ENCODE measurements at regions not wholly inside any gene's neighbourhood (a gene's known extent, or its start where the extent isn't known, plus 50 kb on each side); places are given as distances from the start of the nearest gene placed in this dataset.

DNA sequence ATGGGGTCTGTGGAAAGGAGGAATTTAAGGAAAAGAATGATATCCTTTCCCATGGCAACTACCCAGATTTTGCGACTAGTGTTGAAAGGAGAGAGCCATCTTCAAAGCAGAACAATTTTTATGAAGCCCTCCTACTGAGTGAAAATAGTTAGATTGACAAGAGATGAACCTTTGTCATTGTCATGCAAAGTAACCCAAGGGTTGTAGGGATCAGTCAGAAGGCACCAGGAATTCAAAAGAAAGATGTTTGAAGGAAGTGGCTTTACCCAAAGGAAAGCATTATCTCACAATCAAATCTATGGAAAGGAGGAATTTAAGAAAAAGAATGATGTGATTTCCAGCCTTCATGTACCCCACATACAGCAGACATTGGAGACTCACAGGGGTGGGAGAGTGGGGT is 544.4 kb downstream of the IPMK start:
- TF ChIP-seq, protein P1, sequence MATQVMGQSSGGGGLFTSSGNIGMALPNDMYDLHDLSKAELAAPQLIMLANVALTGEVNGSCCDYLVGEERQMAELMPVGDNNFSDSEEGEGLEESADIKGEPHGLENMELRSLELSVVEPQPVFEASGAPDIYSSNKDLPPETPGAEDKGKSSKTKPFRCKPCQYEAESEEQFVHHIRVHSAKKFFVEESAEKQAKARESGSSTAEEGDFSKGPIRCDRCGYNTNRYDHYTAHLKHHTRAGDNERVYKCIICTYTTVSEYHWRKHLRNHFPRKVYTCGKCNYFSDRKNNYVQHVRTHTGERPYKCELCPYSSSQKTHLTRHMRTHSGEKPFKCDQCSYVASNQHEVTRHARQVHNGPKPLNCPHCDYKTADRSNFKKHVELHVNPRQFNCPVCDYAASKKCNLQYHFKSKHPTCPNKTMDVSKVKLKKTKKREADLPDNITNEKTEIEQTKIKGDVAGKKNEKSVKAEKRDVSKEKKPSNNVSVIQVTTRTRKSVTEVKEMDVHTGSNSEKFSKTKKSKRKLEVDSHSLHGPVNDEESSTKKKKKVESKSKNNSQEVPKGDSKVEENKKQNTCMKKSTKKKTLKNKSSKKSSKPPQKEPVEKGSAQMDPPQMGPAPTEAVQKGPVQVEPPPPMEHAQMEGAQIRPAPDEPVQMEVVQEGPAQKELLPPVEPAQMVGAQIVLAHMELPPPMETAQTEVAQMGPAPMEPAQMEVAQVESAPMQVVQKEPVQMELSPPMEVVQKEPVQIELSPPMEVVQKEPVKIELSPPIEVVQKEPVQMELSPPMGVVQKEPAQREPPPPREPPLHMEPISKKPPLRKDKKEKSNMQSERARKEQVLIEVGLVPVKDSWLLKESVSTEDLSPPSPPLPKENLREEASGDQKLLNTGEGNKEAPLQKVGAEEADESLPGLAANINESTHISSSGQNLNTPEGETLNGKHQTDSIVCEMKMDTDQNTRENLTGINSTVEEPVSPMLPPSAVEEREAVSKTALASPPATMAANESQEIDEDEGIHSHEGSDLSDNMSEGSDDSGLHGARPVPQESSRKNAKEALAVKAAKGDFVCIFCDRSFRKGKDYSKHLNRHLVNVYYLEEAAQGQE (IDR thresholded peaks at IDR 0.05; ENCODE audit: insufficient read depth in 1 of 2, low read depth in 2 of 2, low read length in 2 of 2): no peak
- TF ChIP-seq FOXP2 (optimal IDR thresholded peaks at IDR 0.05; ENCODE audit: borderline replicate concordance, extremely low read depth, extremely low read length, insufficient read depth) (no peak), SIN3A (IDR thresholded peaks at IDR 0.05; ENCODE audit: borderline replicate concordance, insufficient read depth, low read length) (no peak)

DNA sequence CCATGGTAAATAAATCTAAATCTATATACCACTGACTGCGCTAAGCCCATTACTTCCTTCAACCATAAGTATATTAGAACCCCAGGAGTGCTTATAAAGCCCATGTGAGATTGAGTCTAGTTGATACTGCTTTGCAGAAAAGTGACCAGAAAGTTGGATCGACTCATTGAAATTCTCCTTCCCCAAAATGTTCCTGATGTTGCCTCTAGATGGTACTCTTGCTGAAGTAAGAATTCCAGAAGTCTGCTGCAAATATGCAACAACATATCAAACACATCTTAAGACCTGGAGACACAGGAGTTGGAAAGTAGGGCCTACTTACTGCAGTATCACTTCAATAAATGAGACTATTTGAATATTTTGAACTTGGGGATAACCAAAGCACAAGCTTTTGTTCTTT is 550.8 kb downstream of the IPMK start:
- TF ChIP-seq, protein P1 (IDR thresholded peaks at IDR 0.05; ENCODE audit: insufficient read depth in 1 of 2, low read depth in 2 of 2, low read length in 2 of 2): no peak
- no peak for TF ChIP-seq SIN3A (IDR thresholded peaks at IDR 0.05; ENCODE audit: borderline replicate concordance, insufficient read depth, low read length)

DNA sequence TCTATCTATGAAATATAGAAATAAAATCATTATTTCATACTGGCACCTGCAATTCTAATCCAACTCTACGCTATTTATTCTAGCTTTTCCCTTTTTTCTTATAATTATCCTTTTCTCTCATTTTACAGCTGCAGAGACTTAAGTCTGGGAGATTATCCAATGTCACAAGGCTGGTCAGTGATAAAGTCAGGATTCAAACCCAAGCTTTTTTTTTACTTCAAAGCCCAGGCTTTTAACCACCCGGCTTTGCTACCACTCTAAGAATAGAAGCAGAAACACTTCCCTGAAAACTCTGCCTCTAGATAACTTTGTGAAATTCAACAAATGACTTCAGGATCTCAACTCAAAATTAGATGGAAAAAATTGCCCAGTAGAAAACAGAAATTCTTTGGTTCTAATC is 552.5 kb downstream of the IPMK start:
- no peak for TF ChIP-seq POLR2AphosphoS5 (IDR thresholded peaks at IDR 0.05; ENCODE audit: low read depth, low read length)
- TF ChIP-seq, protein P1 (IDR thresholded peaks at IDR 0.05; ENCODE audit: insufficient read depth in 1 of 2, low read depth in 2 of 2, low read length in 2 of 2): no peak
- TF ChIP-seq SIN3A (IDR thresholded peaks at IDR 0.05; ENCODE audit: borderline replicate concordance, insufficient read depth, low read length): no peak
- TF ChIP-seq TAF1 (IDR thresholded peaks at IDR 0.05; ENCODE audit: borderline replicate concordance, insufficient read depth, low read length): no peak
- TF ChIP-seq FOXP2 (optimal IDR thresholded peaks at IDR 0.05; ENCODE audit: borderline replicate concordance, extremely low read depth, extremely low read length, insufficient read depth): no peak

DNA sequence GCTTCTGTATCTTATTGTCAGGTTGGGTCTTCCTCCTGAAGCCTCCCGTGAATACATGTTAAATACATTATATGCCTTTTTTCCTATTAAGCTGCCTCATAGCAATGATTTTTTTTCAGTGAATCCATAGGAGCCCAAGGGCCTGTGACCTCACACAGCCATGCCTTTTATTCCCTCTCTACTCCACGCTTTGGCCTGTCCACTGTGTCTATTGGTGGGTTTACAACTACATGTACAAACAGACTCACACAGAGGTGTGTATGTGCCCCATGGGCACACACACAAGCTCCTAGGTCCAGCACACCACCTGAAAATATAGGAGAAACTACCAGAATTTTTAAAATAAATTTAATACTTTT is 560.4 kb downstream of the IPMK start:
- TF ChIP-seq, protein P1 (IDR thresholded peaks at IDR 0.05; ENCODE audit: insufficient read depth in 1 of 2, low read depth in 2 of 2, low read length in 2 of 2): no peak
- no peak for TF ChIP-seq POLR2AphosphoS5 (IDR thresholded peaks at IDR 0.05; ENCODE audit: low read depth, low read length)
- no peak for TF ChIP-seq TAF1 (IDR thresholded peaks at IDR 0.05; ENCODE audit: borderline replicate concordance, insufficient read depth, low read length)
- no peak for TF ChIP-seq SIN3A (IDR thresholded peaks at IDR 0.05; ENCODE audit: borderline replicate concordance, insufficient read depth, low read length)
- no peak for TF ChIP-seq FOXP2 (optimal IDR thresholded peaks at IDR 0.05; ENCODE audit: borderline replicate concordance, extremely low read depth, extremely low read length, insufficient read depth)

DNA sequence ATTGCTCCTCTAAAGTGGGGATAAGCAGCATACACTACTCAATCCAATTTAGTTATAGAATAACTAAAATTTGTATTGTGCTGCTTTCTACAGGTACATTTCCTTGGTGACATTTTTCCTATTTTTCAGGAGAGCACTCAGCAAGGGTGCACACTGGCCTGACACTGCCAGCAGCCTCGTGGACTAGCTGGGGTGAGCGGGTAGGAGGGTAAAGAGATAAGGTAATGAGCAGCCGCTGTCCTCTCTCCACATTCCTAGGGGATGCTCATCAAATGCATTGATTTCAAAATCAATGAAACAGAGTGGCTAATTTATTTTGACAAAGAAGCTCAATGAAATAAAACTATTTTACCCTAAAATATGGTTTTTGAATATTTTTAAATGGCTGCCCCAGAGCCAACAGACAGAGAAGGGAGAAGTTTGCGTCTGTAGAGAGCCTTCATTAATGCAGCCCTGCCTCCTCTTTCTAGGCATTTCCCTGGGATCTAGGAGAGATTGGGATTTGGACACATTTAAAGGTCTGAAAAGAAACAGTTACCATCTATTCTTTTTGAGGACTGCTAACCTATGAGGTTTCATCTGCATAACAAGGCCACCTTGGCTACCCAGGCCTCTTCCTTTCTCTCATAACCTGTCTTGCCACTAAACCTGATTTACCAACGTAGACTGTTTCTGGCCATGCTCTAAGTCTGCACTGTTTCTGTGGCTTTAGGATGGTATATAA is 561.0 kb downstream of the IPMK start:
- no peak for TF ChIP-seq TAF1 (IDR thresholded peaks at IDR 0.05; ENCODE audit: borderline replicate concordance, insufficient read depth, low read length)
- no peak for TF ChIP-seq FOXP2 (optimal IDR thresholded peaks at IDR 0.05; ENCODE audit: borderline replicate concordance, extremely low read depth, extremely low read length, insufficient read depth)
- TF ChIP-seq, protein P1 (IDR thresholded peaks at IDR 0.05; ENCODE audit: insufficient read depth in 1 of 2, low read depth in 2 of 2, low read length in 2 of 2): no peak
- TF ChIP-seq POLR2AphosphoS5 (IDR thresholded peaks at IDR 0.05; ENCODE audit: low read depth, low read length): no peak
- no peak for TF ChIP-seq SIN3A (IDR thresholded peaks at IDR 0.05; ENCODE audit: borderline replicate concordance, insufficient read depth, low read length)

Measured in PFSK-1 (cell line).